ENCODE measurements at regions not wholly inside any gene's neighbourhood (a gene's known extent, or its start where the extent isn't known, plus 50 kb on each side); places are given as distances from the start of the nearest gene placed in this dataset.

DNA sequence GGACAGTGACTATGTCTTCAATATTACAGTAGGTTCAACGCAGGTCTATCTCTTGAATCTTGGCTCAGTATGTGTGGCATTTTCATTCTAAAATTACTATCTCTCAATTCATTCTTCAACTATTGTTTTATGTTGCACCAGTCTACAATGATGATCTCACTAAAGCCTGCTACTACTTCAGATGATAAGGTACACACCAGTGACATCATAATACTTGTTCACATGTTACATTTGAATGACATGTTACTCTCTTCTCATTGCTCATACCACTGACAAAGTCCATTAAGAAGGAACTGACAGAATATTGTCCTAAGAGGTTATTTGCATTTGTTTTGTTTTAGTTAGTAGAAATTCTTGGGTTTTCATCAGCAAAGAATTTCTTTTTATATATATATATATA is 165.2 kb upstream of the ST8SIA4 start:
- TF ChIP-seq YY1 (IDR thresholded peaks at IDR 0.05; ENCODE audit: insufficient read depth, insufficient read length) = no peak
- TF ChIP-seq ZNF274 (IDR thresholded peaks at IDR 0.05; ENCODE audit: low read depth, low read length) = no peak
